ENCODE measurements at regions not wholly inside any gene's neighbourhood (a gene's known extent, or its start where the extent isn't known, plus 50 kb on each side); places are given as distances from the start of the nearest gene placed in this dataset.

DNA sequence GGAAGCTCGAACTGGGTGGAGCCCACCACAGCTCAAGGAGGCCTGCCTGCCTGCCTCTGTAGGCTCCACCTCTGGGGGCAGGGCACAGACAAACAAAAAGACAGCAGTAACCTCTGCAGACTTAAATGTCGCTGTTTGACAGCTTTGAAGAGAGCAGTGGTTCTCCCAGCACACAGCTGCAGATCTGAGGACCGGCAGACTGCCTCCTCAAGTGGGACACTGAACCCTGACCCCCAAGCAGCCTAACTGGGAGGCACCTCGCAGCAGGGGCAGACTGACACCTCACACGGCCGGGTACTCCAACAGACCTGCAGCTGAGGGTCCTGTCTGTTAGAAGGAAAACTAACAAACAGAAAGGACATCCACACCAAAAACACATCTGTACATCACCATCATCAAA lies 730.9 kb upstream of the ACTRT1 start:
- DNase-seq (ENCODE audit: low read depth, low spot score), result peak; percentile 53

DNA sequence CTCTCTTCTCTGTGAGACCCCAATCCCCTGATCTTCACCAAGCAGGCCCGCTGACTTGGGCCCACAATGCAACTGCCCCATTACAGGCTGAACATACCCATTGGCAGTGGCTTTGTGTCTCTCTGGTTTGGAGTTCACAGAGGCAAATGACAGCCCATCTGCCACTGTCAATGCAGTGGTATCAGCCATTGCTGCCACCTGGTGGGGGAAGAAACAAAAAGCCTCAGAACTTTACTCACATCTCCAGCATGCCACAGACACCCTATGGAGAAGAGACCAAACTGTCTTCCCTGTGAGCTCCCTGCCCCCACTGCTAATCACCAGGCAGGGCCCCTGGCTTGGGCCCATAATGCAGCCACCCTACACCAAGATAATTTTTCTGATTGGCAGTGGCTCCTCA lies 729.3 kb upstream of the ACTRT1 start:
- peak; percentile 83 for DNase-seq (ENCODE audit: low read depth, low spot score)

DNA sequence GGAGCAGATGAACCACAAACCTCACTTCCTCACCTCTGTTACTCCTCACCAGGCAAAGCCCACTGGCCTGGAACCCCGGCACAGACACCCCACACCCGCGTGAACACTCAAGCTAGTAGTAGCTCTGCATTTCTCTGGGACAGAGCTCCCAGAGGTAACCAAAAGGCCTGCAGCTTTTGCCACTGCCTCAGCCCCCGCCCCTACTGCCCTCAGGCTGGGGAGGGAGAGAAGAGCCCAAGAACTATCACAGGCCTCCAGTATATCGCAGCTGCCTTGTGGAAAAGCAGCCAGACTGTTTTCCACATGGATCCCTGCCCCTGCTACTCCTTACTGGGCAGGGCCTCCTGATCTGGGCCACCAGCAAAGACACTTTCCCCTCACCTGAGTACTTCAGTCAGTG lies 728.7 kb upstream of the ACTRT1 start:
- peak; percentile 5 for DNase-seq (ENCODE audit: low read depth, low spot score)

DNA sequence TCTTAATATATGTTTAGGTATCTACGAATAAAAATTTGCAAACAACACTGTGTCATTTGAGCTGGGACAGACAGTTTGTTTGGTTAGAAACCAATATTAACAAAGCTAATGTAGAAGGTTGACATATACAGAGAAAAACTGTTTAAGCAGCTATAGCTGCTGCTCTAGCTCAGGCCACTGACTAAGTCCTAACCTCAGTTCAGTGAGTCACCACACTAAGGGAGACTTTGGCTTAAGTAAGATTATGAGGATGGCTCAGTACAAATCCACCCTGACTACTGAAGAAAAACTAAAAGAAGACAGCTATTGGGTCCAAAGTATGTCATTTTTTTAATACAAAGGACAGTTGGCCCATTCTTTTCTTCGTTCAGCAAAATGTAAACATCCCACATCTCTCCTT lies 717.3 kb upstream of the ACTRT1 start:
- peak; percentile 10 for DNase-seq (ENCODE audit: low read depth, low spot score)

DNA sequence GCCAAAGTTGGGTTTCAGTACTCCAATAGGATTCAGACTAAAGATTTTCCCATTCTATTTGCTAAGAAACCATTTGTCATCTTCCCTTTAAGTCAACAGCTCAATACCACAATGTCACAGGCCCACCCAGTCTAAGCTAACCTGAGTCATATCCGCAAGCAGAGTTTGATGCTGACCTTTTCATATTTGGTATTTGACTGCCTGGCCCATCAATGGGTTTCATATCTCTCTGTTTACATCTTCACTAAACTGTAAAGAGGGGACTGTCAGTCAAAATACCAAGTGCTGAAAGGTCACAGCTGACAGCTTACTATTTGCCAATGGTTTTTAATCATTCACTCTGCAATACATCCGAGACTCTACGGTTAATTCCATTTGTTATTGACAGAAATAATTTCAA lies 707.5 kb upstream of the ACTRT1 start:
- no peak for DNase-seq (ENCODE audit: low read depth, low spot score)

DNA sequence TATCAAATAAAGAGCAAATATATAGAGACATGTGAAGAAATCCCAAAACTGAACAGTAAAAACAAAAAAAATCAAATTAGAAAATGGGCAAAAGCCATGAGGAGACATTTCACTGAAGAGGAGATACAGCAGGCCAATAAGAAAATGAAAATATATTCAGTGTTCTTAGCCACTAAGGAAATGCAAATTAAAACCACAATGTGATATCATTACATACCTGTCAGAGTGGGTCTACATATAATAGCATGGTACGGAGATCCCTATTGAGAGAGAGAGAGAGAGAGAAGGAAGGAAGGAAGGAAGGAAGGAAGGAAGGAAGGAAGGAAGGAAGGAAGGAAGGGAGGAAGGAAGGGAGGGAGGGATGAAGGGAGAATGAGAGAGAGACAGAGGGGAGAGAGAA lies 707.0 kb upstream of the ACTRT1 start:
- DNase-seq (ENCODE audit: low read depth, low spot score), result no peak

DNA sequence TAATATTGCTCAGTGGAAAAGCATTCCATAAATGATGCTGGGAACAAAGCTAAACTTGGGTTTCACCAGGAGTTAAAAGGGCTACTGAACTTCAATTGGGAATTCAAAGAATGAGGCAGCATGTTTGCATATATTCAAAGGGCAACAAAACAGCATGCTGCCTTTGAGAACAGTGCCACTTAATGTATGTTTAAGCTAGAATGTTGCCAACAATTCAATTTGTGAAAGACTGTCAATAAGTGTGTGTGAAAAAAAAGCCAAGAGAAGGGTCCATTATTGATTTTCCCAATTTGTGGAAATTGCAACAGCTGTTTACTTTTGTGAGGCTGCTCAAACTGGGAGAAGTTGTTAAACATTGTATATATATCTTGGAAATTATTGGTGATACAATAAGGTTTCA lies 701.9 kb upstream of the ACTRT1 start:
- peak; percentile 7 for DNase-seq (ENCODE audit: low read depth, low spot score)

DNA sequence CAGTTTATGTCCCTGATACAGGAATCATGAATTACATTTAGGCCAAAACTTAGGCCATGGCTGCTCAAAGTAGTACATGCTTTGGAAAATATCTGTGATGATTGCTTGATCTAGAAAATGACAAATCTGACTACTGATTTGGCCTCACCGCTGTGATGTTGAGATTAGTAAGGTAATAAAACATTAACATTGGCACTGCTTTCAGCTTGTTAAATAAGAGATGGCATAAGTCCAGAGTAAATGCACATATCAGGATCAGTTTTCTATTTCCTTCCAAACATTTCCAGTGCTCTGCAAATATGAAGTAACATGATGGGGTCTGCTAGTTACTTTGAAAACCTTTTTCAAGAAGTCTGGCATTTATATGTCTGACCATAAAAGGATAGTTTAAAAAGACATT lies 687.3 kb upstream of the ACTRT1 start:
- no peak for DNase-seq (ENCODE audit: low read depth, low spot score)

DNA sequence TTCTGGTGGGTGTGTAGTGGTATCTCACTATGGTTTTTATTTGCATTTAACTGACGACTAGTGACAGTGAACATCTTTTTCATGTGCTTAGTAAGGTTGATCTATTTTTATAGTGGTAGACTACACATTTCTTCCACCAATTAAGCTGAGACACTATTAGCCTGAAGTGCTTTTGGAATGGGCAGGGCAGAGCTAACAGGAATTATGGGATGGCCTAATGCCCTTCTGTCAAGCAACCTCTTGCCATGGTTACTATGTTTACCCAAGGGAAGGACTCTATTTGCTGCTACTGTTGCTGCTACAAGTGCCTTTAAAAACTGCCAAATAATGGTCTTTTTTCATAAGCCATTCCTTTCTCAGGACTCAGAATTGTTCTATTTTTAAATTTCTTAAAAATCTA lies 676.7 kb upstream of the ACTRT1 start:
- no peak for DNase-seq (ENCODE audit: low read depth, low spot score)

DNA sequence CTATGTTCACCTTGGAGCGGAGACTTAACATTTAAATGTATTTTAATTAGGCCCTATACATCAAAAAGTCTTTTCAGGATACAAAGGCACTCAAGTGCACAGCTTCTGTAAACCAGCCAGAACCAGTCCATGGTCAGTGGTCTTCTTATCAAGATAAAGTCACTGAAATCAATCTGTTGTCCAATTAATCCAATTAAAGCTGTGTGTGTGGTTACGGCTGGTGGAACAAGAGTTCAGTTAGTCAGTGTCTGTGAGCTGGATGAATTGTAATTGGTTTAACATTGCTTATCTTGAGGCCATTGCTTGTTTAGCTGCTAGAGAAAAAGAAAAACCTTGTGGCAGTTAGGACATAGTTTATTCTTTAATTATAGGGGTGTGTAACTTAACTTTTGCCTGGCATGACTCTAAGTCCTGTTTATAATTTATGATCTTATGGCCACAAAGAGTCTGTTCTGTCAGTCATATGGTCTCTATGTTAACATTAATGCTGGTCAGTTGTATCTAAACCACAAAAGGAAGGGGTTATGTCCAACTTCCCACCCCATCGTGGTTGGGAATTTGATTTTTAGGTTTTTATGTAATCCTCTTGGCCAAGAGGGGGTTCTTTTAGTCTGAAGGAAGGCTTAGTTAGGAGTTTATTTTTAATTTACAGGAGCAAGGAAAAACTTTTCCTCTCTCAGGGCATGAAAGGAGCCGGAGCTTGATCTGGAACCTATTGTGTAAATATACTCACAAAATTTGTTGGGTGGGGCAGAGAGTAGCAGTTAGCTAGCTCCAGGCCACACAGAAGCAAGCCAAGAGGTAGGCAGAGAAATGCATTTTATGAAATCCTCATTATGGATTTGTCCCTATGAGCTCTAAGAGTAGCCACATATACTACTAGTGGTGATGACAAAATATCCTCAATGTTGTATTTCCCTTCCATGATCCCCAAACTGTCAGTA lies 665.7 kb upstream of the ACTRT1 start:
- DNase-seq (ENCODE audit: low read depth, low spot score), result no peak

DNA sequence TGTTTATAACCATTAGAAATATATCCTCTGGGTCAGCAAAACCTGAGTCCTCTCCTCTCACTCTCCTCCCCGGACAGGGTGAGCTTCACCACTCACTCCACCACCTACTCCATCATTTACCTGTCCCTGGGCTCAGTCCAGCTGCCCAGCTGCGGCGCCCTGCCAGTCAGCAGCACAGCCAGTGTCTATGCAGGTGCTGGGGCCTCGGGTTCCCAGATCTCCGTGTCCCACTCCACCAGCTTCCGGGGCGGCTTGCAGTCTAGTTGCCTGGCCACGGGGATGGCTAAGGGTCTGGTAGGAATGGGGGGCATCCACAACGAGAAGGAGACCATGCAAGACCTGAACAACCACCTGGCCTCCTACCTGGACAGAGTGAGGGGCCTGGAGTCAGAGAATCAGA lies 662.2 kb upstream of the ACTRT1 start:
- no peak for DNase-seq (ENCODE audit: low read depth, low spot score)

DNA sequence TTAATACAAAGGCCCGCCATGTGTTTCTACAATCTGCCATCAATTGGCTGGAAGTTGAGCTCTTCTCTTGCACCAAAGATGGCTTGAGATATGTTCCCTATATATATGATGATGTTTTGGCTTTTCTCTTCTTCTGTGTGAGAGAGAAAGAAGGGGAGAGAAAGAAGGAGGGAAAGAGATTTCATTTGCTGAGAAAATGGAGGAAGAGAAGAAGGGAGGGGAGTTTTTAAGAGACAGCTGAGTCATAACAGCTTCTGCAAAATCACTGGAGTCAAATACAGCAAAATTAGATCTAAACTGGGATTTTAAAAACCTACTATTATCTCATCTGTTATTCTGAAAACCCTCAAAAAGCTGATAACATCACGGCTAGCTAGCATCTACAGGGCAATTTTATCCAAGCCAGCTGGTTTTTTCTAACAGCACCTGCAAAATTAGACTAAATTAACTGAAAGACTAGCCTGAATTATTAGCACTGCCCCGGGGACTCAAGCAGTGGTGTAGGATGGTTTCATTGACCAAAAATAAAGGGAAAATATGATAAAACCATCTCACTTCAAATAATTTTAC lies 647.6 kb upstream of the ACTRT1 start:
- DNase-seq (ENCODE audit: low read depth, low spot score), result no peak

DNA sequence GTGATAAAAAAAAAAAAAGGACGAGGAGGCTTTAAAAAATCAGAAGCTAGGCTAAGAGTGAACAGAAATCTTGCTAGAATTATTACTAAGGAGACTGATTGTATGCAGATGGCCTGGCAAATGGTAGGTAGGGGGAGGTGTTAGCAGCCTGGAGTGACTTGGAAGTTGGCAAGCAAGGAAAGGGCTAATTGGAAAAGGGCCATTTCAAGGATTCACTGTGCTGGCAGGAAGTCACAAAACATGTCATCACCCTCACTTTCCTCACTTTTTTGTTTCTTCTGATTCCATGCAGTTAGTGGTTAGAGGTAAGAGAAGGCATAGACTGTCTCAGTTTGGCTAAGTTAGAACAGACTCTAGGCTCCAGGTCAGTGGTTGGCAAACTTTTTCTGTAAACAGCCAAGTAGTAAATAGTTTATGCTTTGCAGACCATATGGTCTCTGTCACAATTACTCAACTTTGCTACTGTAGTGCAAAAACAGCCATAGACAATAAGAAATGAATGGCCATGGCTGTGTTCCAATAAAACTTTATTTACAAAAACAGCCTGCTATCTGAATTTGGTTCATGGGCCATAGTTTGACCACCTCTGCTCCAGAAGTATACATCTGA lies 646.5 kb upstream of the ACTRT1 start:
- DNase-seq (ENCODE audit: low read depth, low spot score), result no peak

DNA sequence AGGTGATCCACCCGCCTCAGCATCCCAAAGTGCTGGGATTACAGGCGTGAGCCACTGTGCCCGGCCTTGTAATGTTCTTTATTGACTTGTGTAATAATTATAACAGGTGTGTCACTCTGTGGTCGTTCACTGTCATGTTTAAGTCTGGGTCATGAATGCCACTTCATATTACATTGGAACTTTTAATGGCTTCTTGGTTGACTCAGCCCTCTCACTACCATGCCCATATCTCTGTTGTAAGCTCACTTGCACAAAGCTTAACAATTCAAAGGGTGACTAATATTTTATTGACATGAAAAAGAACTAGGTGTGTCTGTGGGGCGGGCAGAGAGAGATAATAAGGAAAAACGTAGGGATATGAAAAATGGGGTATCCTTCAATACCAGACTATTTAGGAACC lies 639.7 kb upstream of the ACTRT1 start:
- no peak for DNase-seq (ENCODE audit: low read depth, low spot score)

DNA sequence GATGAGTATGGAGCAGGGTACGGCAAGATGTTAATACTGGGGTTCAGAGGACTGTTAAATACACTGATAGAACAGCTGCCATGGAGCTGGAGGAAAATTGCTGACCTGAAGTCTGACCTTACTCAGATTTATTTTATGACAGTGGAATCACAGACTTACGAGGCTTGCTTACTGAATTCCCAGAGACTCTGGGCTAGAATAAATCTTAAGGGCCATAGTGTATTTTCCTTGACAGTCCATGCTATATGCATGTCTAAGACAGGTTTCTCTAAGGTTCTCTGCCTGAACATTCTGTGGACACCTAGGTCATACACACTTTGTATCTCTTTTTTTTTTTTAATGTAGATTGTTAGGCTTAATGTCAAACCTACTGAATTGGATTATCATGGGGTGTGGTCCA lies 633.2 kb upstream of the ACTRT1 start:
- no peak for DNase-seq (ENCODE audit: low read depth, low spot score)

DNA sequence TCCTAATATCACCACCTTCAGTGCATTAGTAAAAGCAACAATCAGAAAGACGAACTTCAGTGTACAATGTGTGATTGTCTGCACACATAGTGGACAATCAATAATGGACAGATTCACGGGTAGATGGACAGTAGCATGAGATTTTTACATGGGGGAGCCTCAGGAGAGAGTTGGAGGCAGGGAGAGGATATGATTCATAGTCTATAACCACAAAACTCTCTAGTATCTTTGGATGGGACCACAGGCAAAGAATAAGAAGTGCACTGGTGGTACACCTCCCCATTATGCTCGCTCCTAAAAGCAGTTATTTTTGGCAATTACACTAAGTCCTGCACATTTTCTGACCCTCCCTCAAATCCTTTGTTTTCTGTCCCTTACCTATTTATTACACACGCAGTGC lies 624.4 kb upstream of the ACTRT1 start:
- DNase-seq (ENCODE audit: low read depth, low spot score), result no peak

DNA sequence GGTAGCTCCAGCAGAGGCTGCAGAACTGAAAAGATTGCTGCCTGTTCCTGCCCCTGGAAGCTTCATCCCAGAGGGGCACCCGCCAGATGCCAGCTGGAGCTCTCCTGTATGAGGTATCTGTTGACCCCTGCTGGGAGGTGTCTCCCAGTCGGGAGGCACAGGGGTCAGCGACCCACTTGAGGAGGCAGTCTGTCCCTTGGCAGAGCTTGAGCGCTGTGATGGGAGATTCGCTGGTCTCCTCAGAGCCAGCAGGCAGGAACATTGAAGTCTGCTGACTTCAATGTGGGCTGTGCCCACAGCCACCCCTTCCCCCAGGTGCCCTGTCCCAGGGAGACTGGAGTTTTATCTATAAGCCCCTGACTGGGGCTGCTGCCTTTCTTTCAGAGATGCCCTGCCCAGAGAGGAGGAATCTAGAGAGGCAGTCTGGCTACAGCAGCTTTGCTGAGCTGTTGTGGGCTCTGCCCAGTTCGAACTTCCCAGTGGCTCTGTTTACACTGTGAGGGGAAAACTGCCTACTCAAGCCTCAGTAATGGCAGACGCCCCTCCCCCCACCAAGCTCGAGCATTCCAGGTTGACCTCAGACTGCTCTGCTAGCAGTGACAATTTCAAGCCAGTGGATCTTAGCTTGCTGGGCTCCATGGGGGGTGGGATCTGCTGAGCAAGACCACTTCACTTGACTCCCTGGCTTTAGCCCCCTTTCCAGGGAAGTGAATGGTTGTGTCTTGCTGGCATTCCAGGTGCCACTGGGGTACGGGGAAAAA lies 622.3 kb upstream of the ACTRT1 start:
- peak; percentile 84 for DNase-seq (ENCODE audit: low read depth, low spot score)

DNA sequence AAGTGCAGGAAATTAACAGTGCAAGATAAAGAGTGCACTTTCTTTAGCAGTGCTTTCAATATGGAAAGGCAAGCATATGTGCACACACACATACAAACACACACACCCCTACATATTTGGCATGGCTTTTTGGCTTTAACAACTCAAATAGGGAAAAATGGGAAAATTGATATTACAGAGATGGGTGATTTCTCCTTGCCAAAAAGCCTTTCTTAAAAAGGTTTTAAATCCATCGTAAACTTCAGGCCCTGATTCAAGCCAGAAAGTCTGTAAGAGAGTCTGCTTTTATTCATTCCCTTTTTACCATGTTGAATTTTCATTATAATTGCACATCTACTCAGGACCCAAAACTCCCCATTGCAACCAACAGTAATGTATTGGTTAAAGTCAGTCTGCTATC lies 612.0 kb upstream of the ACTRT1 start:
- no peak for DNase-seq (ENCODE audit: low read depth, low spot score)

DNA sequence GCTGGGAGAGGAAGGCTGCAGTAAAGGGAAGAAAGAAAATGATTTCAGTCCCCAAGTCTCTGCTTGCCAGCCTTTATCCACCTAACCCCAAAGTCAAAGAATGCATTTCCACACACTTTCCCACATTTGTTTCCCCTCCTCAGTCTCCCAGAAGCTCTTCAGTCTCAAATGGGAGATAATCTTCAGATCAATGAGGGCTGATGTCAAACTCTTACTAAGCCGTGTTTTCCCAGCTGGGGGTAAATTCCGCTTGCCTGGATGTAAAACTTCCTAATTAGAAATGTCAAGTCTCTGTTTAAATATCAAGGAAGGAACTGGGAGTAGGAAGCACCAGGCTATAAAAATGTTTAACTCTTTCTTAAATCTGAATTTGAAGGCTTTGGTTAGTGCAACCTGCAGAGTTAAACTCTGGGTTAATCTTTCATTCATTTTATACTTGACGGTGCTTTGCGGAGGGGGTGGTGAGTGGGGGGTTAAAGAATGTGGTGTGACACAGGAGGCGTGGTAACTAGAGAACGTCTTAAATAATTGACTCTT lies 601.4 kb upstream of the ACTRT1 start:
- peak; percentile 26 for DNase-seq (ENCODE audit: low read depth, low spot score)

DNA sequence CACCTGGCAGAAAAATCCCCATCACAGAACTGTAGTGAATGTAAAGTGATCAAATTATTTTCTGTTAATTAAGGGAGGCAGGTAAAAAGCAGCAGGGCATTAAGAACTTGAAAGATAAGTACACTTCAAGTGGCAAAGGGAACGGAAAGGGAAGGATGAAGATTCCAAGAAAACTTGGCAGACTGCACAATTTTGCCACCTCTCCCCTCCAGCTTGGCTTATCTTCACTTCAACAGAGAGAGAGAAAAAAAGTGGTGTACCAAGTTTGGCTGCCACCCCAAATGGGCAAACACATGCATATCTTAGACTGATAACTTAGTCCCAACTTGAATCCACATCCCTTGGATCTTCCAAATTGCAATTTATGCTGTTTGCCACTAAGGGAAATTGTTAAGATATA lies 598.1 kb upstream of the ACTRT1 start:
- no peak for DNase-seq (ENCODE audit: low read depth, low spot score)

DNA sequence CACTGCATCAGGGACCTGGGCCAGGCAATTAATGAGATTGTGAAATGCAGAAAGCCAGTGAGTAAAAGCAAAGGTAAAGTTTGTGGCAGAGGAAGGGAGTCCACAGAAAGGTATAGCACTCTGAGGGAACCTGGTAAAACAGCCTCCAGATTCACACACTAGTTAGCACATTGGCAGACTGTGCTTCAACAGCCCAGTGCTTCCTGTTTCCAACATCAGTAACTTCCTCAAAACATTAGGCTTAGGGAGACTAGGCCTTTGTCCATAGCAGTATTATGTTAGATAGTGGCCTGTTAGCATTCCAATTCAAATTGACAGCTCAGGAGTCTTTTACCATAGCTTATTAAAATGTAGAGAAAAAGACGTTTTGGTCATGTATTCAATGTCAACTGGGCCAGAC lies 582.6 kb upstream of the ACTRT1 start:
- DNase-seq (ENCODE audit: low read depth, low spot score), result no peak

DNA sequence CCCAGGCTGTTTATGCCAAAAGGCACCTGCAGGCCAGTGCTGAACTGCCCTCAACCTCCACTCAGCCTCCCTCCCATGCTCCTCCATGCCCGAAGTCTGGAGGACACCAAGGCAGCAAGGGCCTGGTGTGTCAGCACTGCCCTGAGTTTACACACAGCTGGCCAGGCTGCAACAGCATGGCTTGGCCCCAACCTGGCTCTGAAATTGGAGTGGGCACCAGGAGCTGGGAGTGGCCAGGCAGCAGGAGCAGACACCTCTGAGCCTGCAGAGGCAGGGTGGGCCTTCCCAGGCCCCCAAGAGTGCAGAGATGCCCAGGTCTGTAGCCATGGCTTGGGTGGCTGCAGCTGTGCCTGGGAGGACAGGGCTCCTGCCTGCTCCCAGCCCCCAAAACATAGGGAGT lies 571.2 kb upstream of the ACTRT1 start:
- DNase-seq (ENCODE audit: low read depth, low spot score), result no peak
